GM19438 (cell line): ENCODE measurements at regions not wholly inside any gene's neighbourhood (a gene's known extent, or its start where the extent isn't known, plus 50 kb on each side); places are given as distances from the start of the nearest gene placed in this dataset.

Experiments
- ATAC-seq: cut with Tn5 transposase; IDR thresholded peaks from one replicate; pipeline ENCODE4 v1.9.1; 2021; ENCODE audit warnings: low read depth; ENCODE audit not compliant: unreplicated experiment

DNA sequence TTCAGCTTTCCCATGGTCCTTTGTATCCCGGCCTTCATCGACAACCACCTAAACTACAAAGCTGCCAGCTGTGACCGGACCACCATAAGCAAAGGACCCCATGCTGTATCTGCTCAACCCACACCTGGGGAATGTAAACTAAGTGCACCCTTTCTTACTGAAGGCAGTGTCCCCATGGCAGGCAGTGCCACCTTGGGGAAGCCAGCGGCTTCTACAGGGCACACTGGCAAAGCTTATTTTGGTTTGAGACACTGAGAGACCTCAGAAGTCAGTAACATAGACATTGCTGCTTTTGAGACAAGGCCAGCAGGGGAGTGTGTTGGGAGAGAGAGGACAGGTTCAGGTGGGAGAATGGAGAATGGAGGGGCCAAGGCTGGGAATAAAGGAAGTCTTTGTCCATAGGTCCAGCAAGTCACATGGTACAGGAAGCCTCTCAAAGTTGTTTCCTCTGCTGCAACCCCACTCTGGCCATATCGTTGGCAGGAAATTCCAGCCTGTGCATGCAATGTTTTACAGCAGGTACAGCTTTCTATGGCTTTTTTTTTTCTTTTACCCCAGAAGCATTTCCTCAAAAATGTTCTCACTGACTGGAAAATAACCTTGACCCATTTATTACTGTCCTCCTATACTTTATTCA lies 85.9 kb upstream of the NPVF start:
- ATAC-seq: no peak

GRCh38 chr7:25314731-25315267 lies 86.5 kb upstream of the NPVF start:
- ATAC-seq: no peak

DNA sequence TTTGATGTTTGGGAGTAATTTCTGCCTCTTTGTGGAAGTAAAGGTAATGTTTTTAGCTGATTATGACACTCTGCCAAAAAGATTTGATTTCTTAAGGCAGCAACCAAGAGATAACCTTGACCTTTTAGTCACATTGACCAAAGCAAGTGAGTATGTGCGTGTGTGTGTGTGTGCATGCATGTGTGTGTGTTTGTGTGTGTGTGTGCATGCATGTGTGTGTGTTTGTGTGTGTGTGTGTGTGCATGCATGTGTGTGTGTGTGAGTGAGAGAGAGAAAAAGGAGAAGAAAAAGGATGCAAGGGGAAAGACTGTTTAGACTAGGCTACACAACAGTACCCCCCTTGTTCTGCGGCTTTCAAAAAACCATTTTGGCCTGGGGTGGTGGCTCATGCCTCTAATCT lies 88.1 kb upstream of the NPVF start:
- no peak for ATAC-seq

DNA sequence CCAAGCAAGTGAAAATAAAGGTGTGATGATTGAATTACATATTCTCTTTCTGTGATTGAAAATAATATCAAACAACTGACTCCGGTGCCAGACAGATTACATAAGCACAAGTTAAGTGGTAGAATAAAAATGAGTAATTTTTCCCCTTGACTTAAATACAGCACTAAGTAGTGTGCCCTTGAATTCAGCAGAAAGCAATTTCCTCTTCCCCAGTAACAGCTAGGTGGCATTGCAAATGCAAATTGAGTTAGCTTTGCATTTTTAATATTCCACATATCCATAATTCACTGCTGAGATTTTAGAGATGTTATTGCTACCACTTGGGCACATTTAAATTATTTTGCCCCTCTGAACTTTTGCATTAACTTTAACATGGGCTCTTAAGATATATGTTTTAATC lies 89.8 kb upstream of the NPVF start:
- no peak for ATAC-seq

DNA sequence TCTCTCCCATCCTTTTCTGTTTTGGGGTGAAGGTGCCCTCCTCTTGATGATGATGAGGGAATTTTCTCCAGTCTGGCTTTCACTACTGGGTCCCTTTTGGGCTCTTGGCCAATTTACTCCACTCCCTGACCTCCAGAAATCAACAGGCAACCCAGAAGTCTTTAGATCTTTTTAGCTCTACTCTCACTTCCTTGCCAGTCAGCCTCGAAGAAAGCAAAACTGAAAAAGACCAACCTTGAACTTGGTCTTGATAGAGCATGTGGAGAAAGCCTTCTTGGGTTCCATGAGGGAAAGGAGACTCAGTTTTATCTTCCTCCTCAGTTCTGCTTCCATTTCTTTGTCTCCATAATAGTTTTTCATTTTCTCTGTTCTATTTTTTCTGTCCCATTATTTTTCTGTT lies 91.4 kb upstream of the NPVF start:
- no peak for ATAC-seq

DNA sequence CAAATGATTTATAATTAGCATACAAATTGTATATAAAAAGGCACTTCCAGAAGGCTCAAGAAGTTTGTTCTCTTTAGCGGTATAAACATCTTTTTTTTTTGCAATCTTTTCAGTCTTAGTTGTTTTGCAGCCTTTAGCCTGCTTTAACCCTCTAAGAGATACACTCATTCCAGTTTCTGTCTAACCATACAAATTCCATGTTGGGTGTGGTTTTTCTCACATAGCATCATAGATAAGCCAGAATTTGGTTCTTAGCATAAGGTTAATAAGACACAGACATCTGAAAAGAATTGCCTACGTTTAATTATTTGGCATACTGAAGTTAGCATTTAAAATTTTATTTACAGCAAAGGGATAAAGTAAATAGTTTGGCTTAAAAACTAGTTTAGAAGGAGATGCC lies 92.5 kb upstream of the NPVF start:
- no peak for ATAC-seq

- ATAC-seq: no peak
These were observed 93.1 kb upstream of the NPVF start for GRCh38 chr7:25321424-25321823.

- no peak for ATAC-seq
These were observed 94.2 kb upstream of the NPVF start for GRCh38 chr7:25322473-25322872.

- ATAC-seq: no peak
These were observed 97.0 kb upstream of the NPVF start for GRCh38 chr7:25325186-25325757.

GRCh38 chr7:25326501-25327156 lies 98.3 kb upstream of the NPVF start:
- ATAC-seq: no peak

- no peak for ATAC-seq
These were observed 101.5 kb upstream of the NPVF start for GRCh38 chr7:25329815-25330214.

DNA sequence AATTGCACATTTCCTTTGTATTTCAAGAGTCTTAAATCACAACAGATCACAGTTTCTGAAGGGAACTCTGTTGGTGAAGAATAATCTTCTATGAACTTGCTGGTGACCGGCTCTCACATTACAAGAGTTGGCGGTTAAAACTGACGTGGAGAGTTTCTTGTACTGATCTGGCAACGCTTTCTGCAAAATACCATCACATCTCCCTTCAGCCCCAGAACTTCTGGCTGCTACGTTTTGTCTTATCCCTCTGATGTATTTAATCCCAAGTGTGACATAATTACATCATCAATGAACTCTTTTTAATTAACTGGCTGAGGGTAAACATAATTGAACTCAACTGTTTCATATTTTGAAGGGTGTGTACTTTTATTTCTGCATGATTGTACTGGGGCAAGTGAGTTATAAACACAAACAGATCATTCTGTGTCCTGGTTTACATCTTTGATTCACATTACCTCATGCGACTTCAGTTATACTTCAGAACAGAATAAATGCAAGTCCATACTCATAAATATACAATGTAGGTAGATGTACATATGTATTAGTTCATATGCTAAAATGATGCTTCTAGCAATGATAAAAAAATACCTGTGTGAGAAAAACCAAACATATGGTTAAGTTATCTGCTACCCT lies 105.1 kb upstream of the NPVF start:
- no peak for ATAC-seq

DNA sequence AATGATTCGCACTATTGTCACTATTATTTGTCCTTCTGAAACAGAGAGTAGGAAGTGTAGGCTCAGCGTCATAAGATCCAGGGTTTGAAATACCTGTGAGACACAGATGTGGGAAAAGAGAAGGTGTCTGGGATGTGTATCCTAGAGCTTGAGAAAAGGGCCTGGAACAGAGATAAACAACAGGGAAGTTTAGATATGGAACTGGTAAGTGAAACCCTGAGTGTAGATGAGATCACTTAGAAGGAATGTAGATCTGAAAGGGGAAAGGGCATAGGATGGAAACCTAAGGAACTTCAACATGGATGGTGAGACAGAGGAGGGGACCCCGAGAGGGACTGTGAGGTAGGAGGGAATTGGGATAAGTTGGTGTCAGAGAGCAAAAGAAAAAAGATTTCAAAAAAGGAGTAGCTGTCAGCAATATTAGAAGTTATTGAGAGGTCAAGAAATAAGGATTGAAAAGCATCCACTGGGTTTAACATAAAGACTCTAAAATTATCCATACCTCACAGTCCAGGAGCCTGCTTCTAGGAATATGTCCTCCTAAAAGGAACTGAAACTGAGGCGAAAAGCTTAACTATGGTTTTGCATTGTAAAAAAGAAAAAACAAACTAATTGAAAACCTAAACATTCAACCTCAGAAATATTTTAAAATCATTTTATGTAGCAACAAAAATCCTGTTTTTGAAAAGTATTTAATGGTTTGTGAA lies 119.2 kb upstream of the NPVF start:
- ATAC-seq: no peak

DNA sequence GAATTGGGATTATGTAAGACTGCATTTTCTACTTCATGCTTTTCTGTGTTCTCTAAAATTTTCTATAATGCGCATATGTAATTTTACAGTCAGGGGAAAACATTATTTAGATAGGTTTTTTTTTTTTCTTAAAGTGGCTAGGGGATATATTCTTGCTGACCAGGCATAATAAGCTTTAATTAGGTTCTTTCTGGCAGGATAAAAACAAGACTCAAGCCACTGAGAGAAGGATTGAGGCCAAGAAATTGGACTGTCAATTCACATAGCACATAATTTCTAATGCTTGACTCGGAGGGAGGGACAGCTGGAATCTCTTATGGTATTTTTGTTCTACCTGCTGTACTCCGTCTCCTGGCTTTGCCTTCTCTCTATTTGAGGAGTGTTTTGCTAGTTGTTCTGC lies 119.8 kb upstream of the NPVF start:
- ATAC-seq: no peak

DNA sequence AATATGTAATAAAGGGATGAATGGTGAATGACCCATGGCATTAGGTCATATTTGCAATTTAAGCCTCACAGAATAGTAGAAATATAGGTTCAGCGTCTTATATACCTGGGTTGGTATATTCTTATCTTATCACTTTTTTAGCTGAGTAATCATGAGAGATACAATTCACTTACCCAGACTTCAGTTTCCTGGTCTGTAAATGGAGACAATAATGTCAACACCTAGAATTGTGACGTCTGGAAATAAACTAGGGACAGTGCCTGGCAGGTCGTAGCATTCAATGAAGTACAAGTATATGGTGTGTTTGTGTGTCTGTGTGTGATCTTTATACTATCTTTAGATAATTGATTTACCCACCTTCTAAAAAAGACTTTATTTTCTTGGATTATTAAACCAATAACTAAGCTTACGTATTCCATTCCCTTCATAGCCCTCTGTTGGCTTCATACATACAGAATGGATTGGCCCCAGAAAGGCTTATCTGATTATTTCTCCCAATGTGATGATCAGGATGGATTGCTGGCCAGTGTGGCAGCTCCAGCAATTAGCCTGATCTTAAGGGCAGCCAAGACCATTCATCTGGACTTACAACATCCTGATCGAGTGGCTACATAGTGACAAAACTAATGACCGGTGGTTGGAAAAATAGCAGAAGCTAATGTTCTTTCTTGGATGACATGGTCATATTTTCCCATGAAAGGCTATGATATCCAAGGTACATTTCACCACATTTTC lies 121.2 kb upstream of the NPVF start:
- no peak for ATAC-seq

DNA sequence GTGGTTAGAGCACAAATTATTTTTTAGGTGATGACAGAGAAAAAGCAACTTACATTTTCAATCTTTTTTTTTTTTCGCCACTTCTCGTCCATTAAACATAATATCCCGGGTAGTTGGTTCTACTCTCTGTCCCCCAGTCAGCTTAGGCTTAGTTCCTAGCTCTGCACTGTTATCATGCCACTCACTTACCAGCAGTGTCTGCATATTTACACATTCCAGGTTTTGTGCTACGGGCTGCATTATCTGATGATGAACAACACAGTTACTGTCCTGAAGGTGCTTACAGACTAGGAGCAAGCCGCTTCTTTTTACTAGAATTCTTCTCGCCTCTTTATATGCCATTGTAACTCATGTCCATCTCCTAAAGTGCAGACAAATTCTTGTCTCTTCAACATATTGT lies 121.8 kb upstream of the NPVF start:
- ATAC-seq: no peak

DNA sequence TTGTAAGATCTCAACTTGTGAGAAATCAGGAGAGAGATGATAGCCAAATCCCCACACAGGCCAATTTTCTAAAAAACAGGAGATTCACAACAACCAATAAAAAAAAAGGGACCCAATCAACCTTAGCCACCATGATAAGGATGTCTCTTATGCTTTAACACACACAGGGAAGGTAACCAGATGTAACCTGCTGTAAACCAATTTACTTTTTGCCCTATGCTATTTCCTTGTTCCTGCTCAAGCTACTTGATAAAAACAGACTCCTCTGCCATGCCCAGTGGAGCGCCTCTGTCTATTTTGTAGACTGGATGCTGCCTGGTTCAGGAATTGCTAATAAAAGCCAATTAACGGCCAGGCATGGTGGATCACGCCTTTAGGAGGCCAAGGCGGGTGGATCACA lies 123.5 kb upstream of the NPVF start:
- no peak for ATAC-seq

GRCh38 chr7:25353196-25353595 lies 124.9 kb upstream of the NPVF start:
- no peak for ATAC-seq

GRCh38 chr7:25353732-25354131 lies 125.4 kb upstream of the NPVF start:
- ATAC-seq: no peak

GRCh38 chr7:25356534-25357151 lies 128.4 kb upstream of the NPVF start:
- ATAC-seq: no peak
